ENCODE measurements at regions not wholly inside any gene's neighbourhood (a gene's known extent, or its start where the extent isn't known, plus 50 kb on each side); places are given as distances from the start of the nearest gene placed in this dataset.

- DNase-seq = no peak
Observed at GRCh38 chr12:77392467-77393088, 327.2 kb upstream of the E2F7 start.

GRCh38 chr12:77388445-77389265, 323.3 kb upstream of the E2F7 start:
- no peak for DNase-seq

- DNase-seq = no peak
Observed at GRCh38 chr12:77387671-77388070, 322.3 kb upstream of the E2F7 start.

GRCh38 chr12:77387214-77387613, 321.8 kb upstream of the E2F7 start:
- no peak for DNase-seq

- DNase-seq = no peak
Observed at GRCh38 chr12:77384941-77385340, 319.6 kb upstream of the E2F7 start.

- no peak for DNase-seq
Observed at GRCh38 chr12:77382096-77382742, 316.9 kb upstream of the E2F7 start.

- no peak for DNase-seq
Observed at GRCh38 chr12:77377622-77378021, 312.3 kb upstream of the E2F7 start.

- DNase-seq = no peak
Observed at GRCh38 chr12:77377116-77377515, 311.7 kb upstream of the E2F7 start.

- DNase-seq = no peak
Observed at GRCh38 chr12:77374673-77375072, 309.3 kb upstream of the E2F7 start.

- no peak for DNase-seq
Observed at GRCh38 chr12:77372494-77372893, 307.1 kb upstream of the E2F7 start.

- DNase-seq = no peak
Observed at GRCh38 chr12:77372026-77372425, 306.7 kb upstream of the E2F7 start.

- no peak for DNase-seq
Observed at GRCh38 chr12:77368379-77368778, 303.0 kb upstream of the E2F7 start.

GRCh38 chr12:77366616-77367015, 301.2 kb upstream of the E2F7 start:
- DNase-seq = no peak

GRCh38 chr12:77364400-77364799, 299.0 kb upstream of the E2F7 start:
- DNase-seq = no peak

- DNase-seq = no peak
Observed at GRCh38 chr12:77362509-77363210, 297.3 kb upstream of the E2F7 start.

GRCh38 chr12:77357655-77358054, 292.3 kb upstream of the E2F7 start:
- DNase-seq = no peak

- DNase-seq = no peak
Observed at GRCh38 chr12:77354766-77355362, 289.5 kb upstream of the E2F7 start.

- no peak for DNase-seq
Observed at GRCh38 chr12:77352946-77353345, 287.6 kb upstream of the E2F7 start.

GRCh38 chr12:77351860-77352259, 286.5 kb upstream of the E2F7 start:
- DNase-seq = no peak

- DNase-seq = no peak
Observed at GRCh38 chr12:77349689-77350370, 284.5 kb upstream of the E2F7 start.

GRCh38 chr12:77347017-77347416, 281.6 kb upstream of the E2F7 start:
- DNase-seq = no peak

- no peak for DNase-seq
Observed at GRCh38 chr12:77345336-77345735, 280.0 kb upstream of the E2F7 start.

Measured in NCI-H2029 (cell line).